BLaER1 treated with 17β-estradiol and CSF1 and Interleukin-3, amounts not matched to agents 10 nM and 100 nM (cell line): ENCODE measurements at regions not wholly inside any gene's neighbourhood (a gene's known extent, or its start where the extent isn't known, plus 50 kb on each side); places are given as distances from the start of the nearest gene placed in this dataset.
A peak's percentile ranks its signal among the peaks of the same experiment; 100 is the strongest.

Experiments
- H3K27ac ChIP-seq, 11 experiments: shearing (Covaris generic); formaldehyde crosslinking; 2 replicates each; pipeline ENCODE4 v1.8.1; 2022
- H3K27me3 ChIP-seq, 11 experiments: shearing (Covaris generic); formaldehyde crosslinking; 2 replicates each; pipeline ENCODE4 v1.8.1; 2022
- H3K36me3 ChIP-seq, 11 experiments: shearing (Covaris generic); formaldehyde crosslinking; 2 replicates each; pipeline ENCODE4 v1.8.1; 2022
- H3K4me1 ChIP-seq, 10 experiments: shearing (Covaris generic); formaldehyde crosslinking; 2 replicates each; pipeline ENCODE4 v1.8.1; 2022
- H3K4me2 ChIP-seq, 11 experiments: shearing (Covaris generic); formaldehyde crosslinking; 2 replicates each; pipeline ENCODE4 v1.8.1; 2022
- H3K4me3 ChIP-seq, 10 experiments: shearing (Covaris generic); formaldehyde crosslinking; 2 replicates each; pipeline ENCODE4 v1.8.1; 2022
- H3K9ac ChIP-seq, 11 experiments: shearing (Covaris generic); formaldehyde crosslinking; 2 replicates each; pipeline ENCODE4 v1.8.1; 2022
- H3K9me3 ChIP-seq, 11 experiments: shearing (Covaris generic); formaldehyde crosslinking; replicated peaks in 1 of 11; 2 replicates each; pipeline ENCODE4 v1.8.1; 2022
- H4K20me1 ChIP-seq, 11 experiments: shearing (Covaris generic); formaldehyde crosslinking; 2 replicates each; pipeline ENCODE4 v1.8.1; 2022
- Cebpa-rat ChIP-seq, 11 experiments: shearing (Covaris generic); IDR thresholded peaks; 2 replicates each; pipeline ENCODE4 v1.8.1; 2022

DNA sequence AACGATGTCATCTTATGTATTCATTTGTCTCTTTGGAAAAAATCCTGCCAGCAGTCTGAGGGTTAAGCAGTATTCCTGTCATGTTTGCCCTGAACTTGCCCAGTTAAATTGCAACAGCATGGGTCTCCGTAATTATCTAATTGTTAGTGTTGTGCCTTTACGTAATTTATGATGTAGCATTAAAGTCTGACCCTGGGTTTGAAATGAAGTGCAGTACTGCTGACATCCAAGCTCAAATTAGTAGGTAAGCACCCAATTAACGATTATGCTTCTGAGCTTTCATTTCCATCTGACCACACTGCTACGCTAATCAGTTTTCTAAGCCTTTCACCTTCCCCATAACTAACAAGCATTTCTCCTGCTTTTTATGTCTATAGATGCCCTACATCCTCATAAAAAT lies 241.8 kb downstream of the ARRDC4 start:
- TF ChIP-seq Cebpa-rat (IDR thresholded peaks at IDR 0.05): no peak
- Histone ChIP-seq H3K9me3 (no peaks in the 10 kb centered on the region), H3K4me1 (no peaks in the 10 kb centered on the region), H3K27me3 (no peaks in the 10 kb centered on the region), H3K27ac (no peak overlapping the region), H4K20me1 (no peaks in the 10 kb centered on the region), H3K9ac (no peak overlapping the region), H3K36me3 (no peaks in the 10 kb centered on the region), H3K4me2 (no peak overlapping the region), H3K4me3 (no peak overlapping the region)

DNA sequence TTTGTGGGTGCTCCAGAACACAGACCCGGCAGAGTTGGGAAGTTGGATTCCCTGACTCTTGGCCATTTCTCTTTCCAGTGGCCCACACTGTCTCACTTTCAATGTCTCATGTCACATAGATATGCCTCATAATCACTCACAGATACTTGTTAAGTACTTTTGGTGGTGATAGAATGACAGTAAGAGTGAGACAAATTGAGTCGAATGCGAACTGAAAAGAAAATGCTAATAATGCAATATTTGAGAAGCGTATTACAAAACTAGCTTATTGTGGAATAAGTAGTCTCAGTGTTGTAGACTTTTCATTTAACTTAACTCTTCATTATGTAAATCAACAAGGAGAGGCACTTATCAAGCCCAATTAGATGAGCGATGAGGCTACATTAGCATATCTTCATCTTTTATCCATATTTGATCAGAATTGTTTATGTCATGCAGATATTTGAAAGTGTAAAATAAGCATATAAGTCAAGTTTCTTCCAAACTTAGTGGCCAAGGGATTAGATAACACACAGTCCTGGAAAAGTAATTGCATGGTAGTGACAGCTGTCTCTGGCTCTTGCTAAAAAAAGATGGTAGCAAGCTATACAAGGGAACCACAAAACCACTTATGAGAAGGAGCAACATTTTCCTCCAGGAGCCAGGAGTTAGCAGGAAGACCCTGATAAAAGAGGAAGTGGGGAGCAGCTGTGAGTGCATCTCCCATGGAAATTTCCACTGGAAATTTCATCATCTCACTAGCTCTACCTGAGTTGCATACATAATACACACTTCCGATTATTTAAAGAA lies 243.6 kb downstream of the ARRDC4 start:
- Histone ChIP-seq H3K9me3 (no peaks in the 10 kb centered on the region), H3K9ac (no peak overlapping the region), H4K20me1 (no peaks in the 10 kb centered on the region), H3K36me3 (no peaks in the 10 kb centered on the region), H3K4me2 (0 out of 22 replicates have a peak overlapping the region, but pooled peaks of 1 of the 11 experiments have one; percentile 18), H3K4me1 (no peaks in the 10 kb centered on the region), H3K27me3 (no peaks in the 10 kb centered on the region), H3K27ac (no peak overlapping the region), H3K4me3 (no peak overlapping the region)
- no peak for TF ChIP-seq Cebpa-rat (IDR thresholded peaks at IDR 0.05)

DNA sequence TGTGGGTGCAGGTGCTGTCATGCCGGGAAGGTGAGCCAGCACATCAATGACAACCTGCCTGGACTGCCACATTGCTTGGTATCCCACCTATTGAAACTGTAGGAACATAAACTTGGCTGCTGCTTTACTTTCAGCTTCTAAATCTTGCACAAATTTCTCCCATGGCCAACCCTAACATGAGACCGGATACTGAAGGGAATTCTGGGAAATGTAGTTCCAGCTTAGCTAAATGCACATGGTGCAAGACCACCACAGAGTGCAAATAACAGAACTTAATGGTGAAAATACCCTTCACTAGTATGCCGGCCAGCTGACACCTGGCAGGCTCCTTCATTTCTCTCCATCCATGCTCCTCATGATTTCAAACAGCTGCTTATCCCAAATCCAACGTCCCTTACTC lies 247.4 kb downstream of the ARRDC4 start:
- no peaks in the 10 kb centered on the region for H3K27me3 ChIP-seq
- no peak overlapping the region for H3K9ac ChIP-seq
- H3K9me3 ChIP-seq: no peaks in the 10 kb centered on the region
- no peak overlapping the region for H3K4me3 ChIP-seq
- no peak for TF ChIP-seq Cebpa-rat (IDR thresholded peaks at IDR 0.05)
- H3K27ac ChIP-seq: no peak overlapping the region
- no peak overlapping the region for H3K4me2 ChIP-seq
- H3K36me3 ChIP-seq: no peaks in the 10 kb centered on the region
- H4K20me1 ChIP-seq: no peaks in the 10 kb centered on the region
- H3K4me1 ChIP-seq: no peaks in the 10 kb centered on the region

DNA sequence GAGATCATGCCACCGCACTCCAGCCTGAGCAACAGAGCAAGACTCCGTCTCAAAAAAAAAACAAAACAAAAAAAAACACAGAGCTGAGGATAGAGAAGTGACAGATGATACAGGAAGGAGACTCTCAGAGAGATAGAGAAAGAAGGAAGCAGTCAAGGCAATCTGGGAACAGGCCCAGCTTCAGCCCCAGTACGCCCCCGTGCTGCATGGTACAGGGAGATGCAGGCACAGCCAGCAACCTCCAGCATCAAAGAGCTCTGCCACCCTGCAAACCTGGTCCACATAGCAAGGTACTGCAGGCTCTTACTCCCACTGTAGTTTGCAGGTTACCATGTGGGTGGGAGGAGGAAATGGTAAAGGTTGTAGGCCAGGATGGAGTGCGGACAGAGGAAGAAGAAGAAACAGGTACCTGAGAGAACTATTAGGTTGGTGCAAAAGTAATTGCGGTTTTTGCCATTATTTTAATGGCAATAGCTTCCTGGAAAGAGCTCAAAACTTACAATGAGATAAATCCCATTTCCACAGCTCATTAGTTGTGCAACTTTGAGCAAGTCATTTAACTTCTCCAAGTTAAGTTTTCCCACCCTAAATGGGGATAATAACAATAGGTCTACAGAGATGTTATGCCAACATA lies 253.0 kb downstream of the ARRDC4 start:
- Histone ChIP-seq H3K36me3 (no peaks in the 10 kb centered on the region), H4K20me1 (no peaks in the 10 kb centered on the region), H3K4me1 (no peaks in the 10 kb centered on the region), H3K4me2 (no peak overlapping the region), H3K9ac (no peak overlapping the region), H3K9me3 (no peaks in the 10 kb centered on the region), H3K4me3 (no peak overlapping the region), H3K27me3 (no peaks in the 10 kb centered on the region), H3K27ac (no peak overlapping the region)
- no peak for TF ChIP-seq Cebpa-rat (IDR thresholded peaks at IDR 0.05)

DNA sequence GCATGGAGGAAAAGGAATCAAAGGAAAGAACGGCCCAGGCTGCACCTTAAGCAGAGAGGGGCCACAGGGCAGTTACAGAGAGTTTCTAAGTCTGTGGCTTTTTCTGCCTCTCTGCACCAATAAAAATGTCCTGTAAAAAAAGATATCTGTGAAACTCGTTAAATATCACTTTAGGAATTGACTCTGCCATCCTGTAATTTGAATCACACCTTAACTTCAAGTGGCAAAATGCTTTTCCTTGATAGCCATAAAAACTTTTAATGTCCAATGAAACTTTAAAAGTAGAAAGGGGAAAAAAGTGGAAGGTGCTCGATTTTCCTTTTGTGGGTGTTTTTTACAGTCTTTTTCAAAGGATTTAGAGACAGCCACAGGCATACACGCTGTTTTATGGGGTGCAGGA lies 255.7 kb downstream of the ARRDC4 start:
- no peaks in the 10 kb centered on the region for H3K4me1 ChIP-seq
- no peaks in the 10 kb centered on the region for H4K20me1 ChIP-seq
- no peak overlapping the region for H3K9ac ChIP-seq

DNA sequence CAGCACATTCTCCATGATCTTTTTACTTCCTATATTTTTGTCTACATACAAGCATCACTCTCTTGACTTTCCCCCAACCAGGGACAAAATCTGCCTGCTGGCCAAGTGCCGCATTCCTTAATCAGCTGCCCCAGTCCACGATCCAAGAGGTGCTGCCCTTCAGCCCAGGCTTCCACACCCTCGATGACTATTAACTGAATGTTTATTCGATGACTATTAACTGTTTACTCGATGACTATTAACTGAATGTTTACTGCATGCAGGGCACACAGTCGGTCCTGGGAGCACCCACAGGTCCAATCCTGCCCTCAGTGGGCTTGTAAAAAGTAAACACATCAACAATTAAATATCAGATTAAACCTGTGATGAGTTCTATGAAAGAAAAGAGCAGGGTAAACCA lies 256.9 kb downstream of the ARRDC4 start:
- no peak for TF ChIP-seq Cebpa-rat (IDR thresholded peaks at IDR 0.05)
- Histone ChIP-seq H3K9me3 (no peaks in the 10 kb centered on the region), H3K4me1 (no peaks in the 10 kb centered on the region), H3K4me2 (no peak overlapping the region), H3K9ac (no peak overlapping the region), H4K20me1 (no peaks in the 10 kb centered on the region), H3K27ac (no peak overlapping the region), H3K36me3 (no peaks in the 10 kb centered on the region), H3K27me3 (no peaks in the 10 kb centered on the region), H3K4me3 (no peak overlapping the region)

More for the DNA sequence above, 255.7 kb downstream of the ARRDC4 start:
- H3K9me3 ChIP-seq: no peaks in the 10 kb centered on the region
- TF ChIP-seq Cebpa-rat (IDR thresholded peaks at IDR 0.05): no peak
- no peak overlapping the region for H3K4me2 ChIP-seq
- H3K27ac ChIP-seq: no peak overlapping the region
- H3K4me3 ChIP-seq: no peak overlapping the region
- H3K36me3 ChIP-seq: no peaks in the 10 kb centered on the region
- H3K27me3 ChIP-seq: no peaks in the 10 kb centered on the region

DNA sequence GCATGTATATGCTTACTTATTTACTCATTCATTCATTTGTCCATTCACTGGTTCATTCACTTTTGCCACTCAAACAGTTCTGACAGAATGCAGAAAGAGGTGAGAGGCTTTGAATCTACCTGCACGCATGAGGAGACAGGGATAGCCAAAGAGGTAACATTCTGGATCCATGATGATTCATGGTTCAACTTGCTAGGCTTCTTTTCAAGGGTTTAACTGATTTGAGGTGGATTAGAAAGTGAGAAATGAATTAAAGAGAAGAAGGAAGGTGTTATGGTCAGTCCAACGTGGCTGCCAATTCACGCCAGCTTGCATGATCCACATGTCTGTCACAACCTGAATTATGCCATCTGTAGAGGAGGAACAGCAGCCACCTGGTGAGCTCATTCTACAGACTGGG lies 260.6 kb downstream of the ARRDC4 start:
- Histone ChIP-seq H3K9ac (no peak overlapping the region), H3K27ac (no peak overlapping the region), H3K4me2 (no peak overlapping the region), H3K9me3 (no peaks in the 10 kb centered on the region), H3K4me3 (no peak overlapping the region), H3K4me1 (no peaks in the 10 kb centered on the region), H3K27me3 (no peaks in the 10 kb centered on the region), H3K36me3 (no peaks in the 10 kb centered on the region), H4K20me1 (no peaks in the 10 kb centered on the region)
- no peak for TF ChIP-seq Cebpa-rat (IDR thresholded peaks at IDR 0.05)

DNA sequence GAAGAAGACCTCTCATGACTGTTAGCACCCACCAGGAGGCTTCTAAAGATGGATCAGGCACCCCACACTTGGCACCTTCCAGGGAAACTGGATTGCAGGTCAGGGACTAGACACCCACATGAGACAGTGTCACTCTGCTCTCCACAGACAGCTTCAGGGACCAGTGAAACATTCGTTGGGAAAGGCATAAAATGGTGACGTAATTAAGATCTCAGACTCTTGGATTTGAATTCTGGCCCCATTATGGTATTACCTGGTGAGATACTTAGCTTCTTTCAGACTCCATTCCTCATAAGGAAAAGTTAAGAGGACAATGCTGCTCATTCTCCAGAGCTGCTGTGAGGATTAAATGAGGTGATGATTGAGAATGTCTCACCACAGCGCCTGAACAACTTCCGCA lies 261.1 kb downstream of the ARRDC4 start:
- H3K27me3 ChIP-seq: no peaks in the 10 kb centered on the region
- no peaks in the 10 kb centered on the region for H3K9me3 ChIP-seq
- no peak overlapping the region for H3K27ac ChIP-seq
- H3K4me2 ChIP-seq: no peak overlapping the region
- no peak for TF ChIP-seq Cebpa-rat (IDR thresholded peaks at IDR 0.05)
- H3K36me3 ChIP-seq: no peaks in the 10 kb centered on the region
- H3K9ac ChIP-seq: no peak overlapping the region
- H3K4me3 ChIP-seq: no peak overlapping the region
- no peaks in the 10 kb centered on the region for H4K20me1 ChIP-seq
- H3K4me1 ChIP-seq: no peaks in the 10 kb centered on the region

DNA sequence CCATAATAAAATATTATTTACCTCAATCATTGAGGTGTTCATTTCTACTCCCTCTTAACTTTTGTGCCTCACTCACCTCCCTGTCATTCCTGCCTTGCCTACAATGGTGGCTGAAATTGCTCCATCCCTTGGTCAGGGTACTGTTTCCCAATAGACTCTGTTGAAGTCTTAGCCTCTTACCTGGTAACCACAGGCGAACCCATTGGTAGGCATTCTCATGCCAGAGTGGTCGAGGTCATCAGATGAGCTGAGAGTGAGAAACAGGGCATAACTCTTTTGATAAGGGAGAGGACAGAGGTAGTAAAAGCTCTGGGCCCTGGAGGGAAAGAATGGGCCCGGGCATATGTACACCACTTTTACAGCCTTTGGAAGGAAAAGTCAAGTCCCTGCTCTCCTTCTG lies 265.6 kb downstream of the ARRDC4 start:
- no peak overlapping the region for H3K4me3 ChIP-seq
- TF ChIP-seq Cebpa-rat (IDR thresholded peaks at IDR 0.05): no peak
- H3K27ac ChIP-seq: no peak overlapping the region
- no peaks in the 10 kb centered on the region for H3K4me1 ChIP-seq
- H4K20me1 ChIP-seq: no peaks in the 10 kb centered on the region
- H3K9ac ChIP-seq: no peak overlapping the region
- no peaks in the 10 kb centered on the region for H3K27me3 ChIP-seq
- H3K4me2 ChIP-seq: no peak overlapping the region
- no peaks in the 10 kb centered on the region for H3K9me3 ChIP-seq
- no peaks in the 10 kb centered on the region for H3K36me3 ChIP-seq

DNA sequence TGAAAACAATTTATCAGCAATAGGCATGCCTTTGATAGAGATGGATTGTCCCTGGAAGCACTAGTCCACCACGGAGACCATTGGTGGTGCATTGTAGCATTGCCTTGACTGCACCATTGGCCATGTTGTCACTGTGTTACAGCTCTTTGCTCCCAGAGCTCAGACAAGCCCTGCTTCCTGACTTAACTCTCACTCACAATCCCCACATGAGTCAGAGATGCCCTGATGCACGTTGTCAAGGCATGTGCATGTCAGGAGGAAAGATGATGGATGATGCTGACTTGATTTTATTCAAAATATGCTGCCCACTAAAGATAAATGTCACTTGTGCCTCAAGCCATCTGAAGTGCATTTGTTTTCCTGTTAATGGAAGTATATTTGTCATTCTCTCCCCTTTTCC lies 266.1 kb downstream of the ARRDC4 start:
- H3K4me1 ChIP-seq: peaks cover 0 to 3% (median 0%) of the 10 kb centered on the region in 10 experiments; a peak in 2 of 20 replicates

More for the DNA sequence above, 266.1 kb downstream of the ARRDC4 start:
- Histone ChIP-seq H3K4me3 (no peak overlapping the region), H3K36me3 (no peaks in the 10 kb centered on the region), H3K9ac (no peak overlapping the region), H4K20me1 (no peaks in the 10 kb centered on the region), H3K27me3 (no peaks in the 10 kb centered on the region), H3K4me2 (no peak overlapping the region), H3K9me3 (no peaks in the 10 kb centered on the region), H3K27ac (no peak overlapping the region)
- TF ChIP-seq Cebpa-rat (IDR thresholded peaks at IDR 0.05): no peak
